ENCODE measurements at regions not wholly inside any gene's neighbourhood (a gene's known extent, or its start where the extent isn't known, plus 50 kb on each side); places are given as distances from the start of the nearest gene placed in this dataset.

DNA sequence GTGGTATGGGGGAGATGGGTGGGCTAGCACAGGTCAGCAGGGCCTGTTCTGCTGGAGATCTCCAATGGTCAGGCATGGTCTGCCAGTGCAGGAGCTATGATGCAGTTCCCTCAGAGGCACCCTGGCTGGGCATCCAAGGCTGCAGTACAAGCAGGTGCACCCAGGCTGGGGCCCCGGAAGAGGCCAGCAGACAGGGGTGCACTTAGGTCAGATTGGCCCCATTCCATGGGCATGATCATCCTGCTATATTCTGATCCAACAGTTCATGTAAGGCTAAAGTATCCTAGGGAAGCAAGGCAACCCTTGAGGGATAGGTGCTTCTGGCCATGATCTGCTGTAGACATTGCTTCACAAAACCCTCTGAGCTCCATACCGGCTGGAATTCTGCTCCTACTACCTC is 53.5 kb downstream of the STRIT1 start:
- Histone ChIP-seq H3K27ac (no peak overlapping the region), H3K4me3 (no peak overlapping the region), H3K9me3 (no peaks in the 10 kb centered on the region), H3K27me3 (no peaks in the 10 kb centered on the region), H3K36me3 (no peaks in the 10 kb centered on the region), H3K4me1 (no peaks in the 10 kb centered on the region)
- DNase-seq: peak in 1 of 2 donors; percentile 13
- TF ChIP-seq EP300 (IDR thresholded peaks at IDR 0.05): no peak
- no peak for TF ChIP-seq POLR2AphosphoS5 (IDR thresholded peaks at IDR 0.05)
- no peak for TF ChIP-seq CTCF (IDR thresholded peaks at IDR 0.05)
- TF ChIP-seq POLR2A (IDR thresholded peaks at IDR 0.05): no peak
- WGBS, 2 donors: 85 to 94% methylated on average over 1 to 2 of the region's 2 CpGs
- no peak for ATAC-seq (ENCODE audit: low FRiP score in 2 of 2)

- no peaks in the 10 kb centered on the region for H3K27me3 ChIP-seq
- WGBS, 2 donors: 92 to 99% methylated on average over 2 of the region's 2 CpGs
- H3K27ac ChIP-seq: no peak overlapping the region
- no peaks in the 10 kb centered on the region for H3K4me1 ChIP-seq
- no peak for ATAC-seq (ENCODE audit: low FRiP score in 2 of 2)
- no peak for DNase-seq
- TF ChIP-seq CTCF (IDR thresholded peaks at IDR 0.05): no peak
- TF ChIP-seq POLR2A (IDR thresholded peaks at IDR 0.05): no peak
- no peak for TF ChIP-seq EP300 (IDR thresholded peaks at IDR 0.05)
- TF ChIP-seq POLR2AphosphoS5 (IDR thresholded peaks at IDR 0.05): no peak
- H3K9me3 ChIP-seq: no peaks in the 10 kb centered on the region
- no peak overlapping the region for H3K4me3 ChIP-seq
- H3K36me3 ChIP-seq: no peaks in the 10 kb centered on the region
Measured at GRCh38 chr3:155238845-155239244, 54.6 kb downstream of the STRIT1 start.

DNA sequence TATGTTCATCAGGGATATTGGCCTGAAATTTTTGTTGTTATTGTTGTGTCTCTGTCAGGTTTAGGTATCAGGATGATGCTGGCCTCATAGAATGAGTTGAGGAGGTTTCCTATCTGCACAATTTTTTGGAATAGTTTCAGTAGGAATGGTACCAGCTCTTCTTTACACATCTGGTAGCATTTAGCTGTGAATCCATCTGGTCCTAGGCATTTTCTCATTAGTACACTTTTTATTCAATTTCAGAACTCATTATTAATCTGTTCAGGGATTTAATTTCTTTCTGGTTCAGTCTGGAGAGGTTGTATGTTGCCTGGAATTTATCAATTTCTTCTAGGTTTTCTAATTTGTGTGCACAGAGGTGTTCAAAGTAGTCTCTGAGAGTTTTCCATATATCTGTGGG is 57.0 kb downstream of the STRIT1 start:
- Histone ChIP-seq H3K36me3 (no peaks in the 10 kb centered on the region), H3K4me3 (no peak overlapping the region), H3K9me3 (no peaks in the 10 kb centered on the region), H3K27ac (no peak overlapping the region), H3K4me1 (no peaks in the 10 kb centered on the region), H3K27me3 (no peaks in the 10 kb centered on the region)
- DNase-seq (no peak), ATAC-seq (ENCODE audit: low FRiP score in 2 of 2) (no peak)
- TF ChIP-seq CTCF (IDR thresholded peaks at IDR 0.05): no peak
- TF ChIP-seq EP300 (IDR thresholded peaks at IDR 0.05): no peak
- TF ChIP-seq POLR2A (IDR thresholded peaks at IDR 0.05): no peak
- no peak for TF ChIP-seq POLR2AphosphoS5 (IDR thresholded peaks at IDR 0.05)
